Nephron (organoid): ENCODE measurements at regions not wholly inside any gene's neighbourhood (a gene's known extent, or its start where the extent isn't known, plus 50 kb on each side); places are given as distances from the start of the nearest gene placed in this dataset.

ENCODE experiments used
- H3K27ac Mint-ChIP-seq, 3 experiments: 2 replicates each; pipeline ENCODE4 v1.8.0; 2020; ENCODE audit warnings: mixed read lengths in 3 of 3, mild to moderate bottlenecking in 2 of 3, moderate library complexity in 1 of 3
- H3K27me3 Mint-ChIP-seq: 2 replicates; pipeline ENCODE4 v1.8.0; 2021; ENCODE audit warnings: low read depth, mild to moderate bottlenecking, moderate library complexity, mixed read lengths
- H3K36me3 Mint-ChIP-seq: 2 replicates; pipeline ENCODE4 v1.8.0; 2020; ENCODE audit warnings: low read depth, mixed read lengths
- H3K4me1 Mint-ChIP-seq: 2 replicates; pipeline ENCODE4 v1.8.0; 2020; ENCODE audit warnings: mixed read lengths
- H3K4me3 Mint-ChIP-seq, 3 experiments: 2 replicates each; pipeline ENCODE4 v1.8.0; 2020; ENCODE audit warnings: mild to moderate bottlenecking in 3 of 3, mixed read lengths in 3 of 3, moderate library complexity in 2 of 3
- H3K9me3 Mint-ChIP-seq: 2 replicates; pipeline ENCODE4 v1.8.0; 2020; ENCODE audit warnings: mixed read lengths
- TF ChIP-seq, protein P1 (sequence below), 3 experiments: fragments of 200-600 bp; sonication (generic); IDR thresholded peaks; one replicate each; pipeline ENCODE4 v1.5.0; 2021; ENCODE audit warnings: antibody characterized with exemption in 3 of 3; ENCODE audit not compliant: unreplicated experiment in 3 of 3

DNA sequence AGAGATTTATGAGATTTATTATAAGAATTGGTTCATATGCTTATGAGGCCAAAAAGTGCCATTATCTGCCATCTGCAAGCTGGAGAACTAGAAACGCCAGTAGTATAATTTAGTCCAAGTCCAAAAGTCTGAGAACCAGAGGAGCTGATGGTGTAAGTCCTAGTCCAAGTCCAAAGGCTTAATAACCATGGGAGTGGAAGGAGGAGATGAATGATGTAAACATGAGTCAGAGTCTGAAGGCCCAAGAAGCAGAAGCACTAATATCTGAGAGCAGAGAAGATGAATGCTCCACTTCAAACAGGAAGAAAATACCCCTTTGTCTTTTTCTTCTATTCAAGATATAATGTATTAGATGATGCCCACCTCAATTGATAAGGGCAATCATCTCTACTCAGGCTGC lies 185.7 kb downstream of the CGGBP1 start:
- H3K4me3 Mint-ChIP-seq: no peak overlapping the region
- H3K27ac Mint-ChIP-seq: no peak overlapping the region
- H3K27me3 Mint-ChIP-seq: no peaks in the 10 kb centered on the region
- H3K9me3 Mint-ChIP-seq: peaks cover 24% of the 10 kb centered on the region
- no peaks in the 10 kb centered on the region for H3K4me1 Mint-ChIP-seq
- TF ChIP-seq, protein P1, sequence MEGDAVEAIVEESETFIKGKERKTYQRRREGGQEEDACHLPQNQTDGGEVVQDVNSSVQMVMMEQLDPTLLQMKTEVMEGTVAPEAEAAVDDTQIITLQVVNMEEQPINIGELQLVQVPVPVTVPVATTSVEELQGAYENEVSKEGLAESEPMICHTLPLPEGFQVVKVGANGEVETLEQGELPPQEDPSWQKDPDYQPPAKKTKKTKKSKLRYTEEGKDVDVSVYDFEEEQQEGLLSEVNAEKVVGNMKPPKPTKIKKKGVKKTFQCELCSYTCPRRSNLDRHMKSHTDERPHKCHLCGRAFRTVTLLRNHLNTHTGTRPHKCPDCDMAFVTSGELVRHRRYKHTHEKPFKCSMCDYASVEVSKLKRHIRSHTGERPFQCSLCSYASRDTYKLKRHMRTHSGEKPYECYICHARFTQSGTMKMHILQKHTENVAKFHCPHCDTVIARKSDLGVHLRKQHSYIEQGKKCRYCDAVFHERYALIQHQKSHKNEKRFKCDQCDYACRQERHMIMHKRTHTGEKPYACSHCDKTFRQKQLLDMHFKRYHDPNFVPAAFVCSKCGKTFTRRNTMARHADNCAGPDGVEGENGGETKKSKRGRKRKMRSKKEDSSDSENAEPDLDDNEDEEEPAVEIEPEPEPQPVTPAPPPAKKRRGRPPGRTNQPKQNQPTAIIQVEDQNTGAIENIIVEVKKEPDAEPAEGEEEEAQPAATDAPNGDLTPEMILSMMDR (IDR thresholded peaks at IDR 0.05; ENCODE audit: unreplicated experiment in 3 of 3): no peak
- H3K36me3 Mint-ChIP-seq: no peaks in the 10 kb centered on the region

DNA sequence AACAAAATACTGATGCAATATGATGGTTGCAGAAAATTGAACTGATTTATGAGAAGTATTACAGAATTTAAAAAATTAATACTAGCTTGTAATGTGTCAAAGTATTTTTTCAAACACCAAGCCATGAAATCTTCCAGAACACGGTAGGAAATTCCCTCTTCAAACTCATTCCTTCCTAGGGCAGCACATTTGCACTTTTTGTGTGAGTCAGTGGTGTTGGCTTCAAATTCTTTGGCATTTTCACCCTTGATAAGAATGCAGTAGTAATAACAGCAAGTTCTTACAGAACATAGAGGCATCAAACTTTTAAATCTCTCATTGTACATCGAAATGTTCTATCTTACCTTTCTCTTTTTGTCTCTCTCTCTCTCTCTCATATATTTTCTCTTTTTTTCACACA lies 191.8 kb downstream of the CGGBP1 start:
- no peak overlapping the region for H3K4me3 Mint-ChIP-seq
- no peaks in the 10 kb centered on the region for H3K27me3 Mint-ChIP-seq
- H3K4me1 Mint-ChIP-seq: no peaks in the 10 kb centered on the region
- no peak overlapping the region for H3K27ac Mint-ChIP-seq
- peaks cover 6% of the 10 kb centered on the region for H3K9me3 Mint-ChIP-seq
- H3K36me3 Mint-ChIP-seq: no peaks in the 10 kb centered on the region
- TF ChIP-seq, protein P1 (IDR thresholded peaks at IDR 0.05; ENCODE audit: unreplicated experiment in 3 of 3): no peak

DNA sequence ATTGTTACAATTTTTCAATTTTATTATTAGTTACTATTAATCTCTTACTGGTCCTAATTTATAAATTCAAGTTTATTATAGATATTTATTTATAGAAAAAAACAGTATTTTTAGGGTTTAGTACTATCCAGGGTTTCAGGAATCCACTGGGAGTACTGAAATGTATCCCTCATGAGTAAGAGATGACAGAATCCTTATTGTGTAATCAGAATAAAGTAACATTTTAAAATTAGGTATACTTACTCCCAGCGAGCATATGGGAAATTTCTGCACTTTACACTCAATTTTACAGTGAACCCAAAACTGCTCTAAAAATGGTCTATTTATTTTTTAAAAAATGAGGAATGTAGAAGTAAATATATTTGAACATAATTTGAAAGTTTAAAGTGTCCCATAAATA lies 202.7 kb downstream of the CGGBP1 start:
- Mint-ChIP-seq H3K27ac (no peak overlapping the region), H3K4me3 (no peak overlapping the region), H3K27me3 (no peaks in the 10 kb centered on the region), H3K4me1 (no peaks in the 10 kb centered on the region), H3K36me3 (no peaks in the 10 kb centered on the region), H3K9me3 (no peaks in the 10 kb centered on the region)
- TF ChIP-seq, protein P1 (IDR thresholded peaks at IDR 0.05; ENCODE audit: unreplicated experiment in 3 of 3): no peak

DNA sequence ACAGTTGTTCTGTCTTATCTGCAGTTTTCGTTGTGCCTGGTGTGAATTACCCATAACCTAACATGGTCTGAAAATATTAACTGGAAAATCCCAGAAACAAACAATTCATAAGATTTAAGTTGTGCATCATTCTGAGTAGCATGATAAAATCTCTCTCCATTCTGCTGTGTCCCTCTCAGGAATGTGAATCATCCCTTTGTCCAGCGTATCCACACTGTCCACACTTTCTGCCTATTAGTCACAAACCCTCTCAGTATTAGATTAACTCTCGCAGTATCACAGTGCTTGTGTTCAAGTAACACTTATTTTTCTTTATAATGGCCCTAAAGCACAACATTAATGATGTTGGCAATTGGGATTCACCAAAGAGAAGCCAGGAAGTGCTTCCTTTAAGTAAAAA lies 203.2 kb downstream of the CGGBP1 start:
- H3K4me3 Mint-ChIP-seq: no peak overlapping the region
- H3K27me3 Mint-ChIP-seq: no peaks in the 10 kb centered on the region
- no peaks in the 10 kb centered on the region for H3K4me1 Mint-ChIP-seq
- TF ChIP-seq, protein P1 (IDR thresholded peaks at IDR 0.05; ENCODE audit: unreplicated experiment in 3 of 3): no peak
- no peaks in the 10 kb centered on the region for H3K36me3 Mint-ChIP-seq
- H3K27ac Mint-ChIP-seq: no peak overlapping the region
- H3K9me3 Mint-ChIP-seq: no peaks in the 10 kb centered on the region

DNA sequence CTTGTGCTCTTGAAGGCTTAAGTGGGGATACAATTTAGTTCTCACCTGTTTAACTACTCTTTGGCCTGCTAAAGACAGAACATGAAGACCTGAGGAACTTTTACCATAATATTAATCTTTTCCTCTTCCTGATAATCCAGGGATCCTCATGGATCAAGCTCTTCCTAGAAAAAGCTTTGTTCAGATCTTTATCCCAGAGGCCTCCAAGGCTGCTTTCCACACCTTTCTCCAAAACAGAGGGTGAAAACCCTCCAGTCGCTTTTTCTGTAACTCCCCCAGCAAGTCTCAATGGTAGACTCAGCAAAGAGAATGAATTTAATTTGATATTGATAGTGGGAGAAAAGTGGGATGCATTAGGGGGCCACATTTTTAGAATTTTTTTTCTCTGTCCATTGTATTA lies 203.6 kb downstream of the CGGBP1 start:
- Mint-ChIP-seq H3K4me1 (no peaks in the 10 kb centered on the region), H3K9me3 (no peaks in the 10 kb centered on the region), H3K4me3 (no peak overlapping the region), H3K27me3 (no peaks in the 10 kb centered on the region), H3K27ac (no peak overlapping the region), H3K36me3 (no peaks in the 10 kb centered on the region)
- TF ChIP-seq, protein P1 (IDR thresholded peaks at IDR 0.05; ENCODE audit: unreplicated experiment in 3 of 3): no peak

DNA sequence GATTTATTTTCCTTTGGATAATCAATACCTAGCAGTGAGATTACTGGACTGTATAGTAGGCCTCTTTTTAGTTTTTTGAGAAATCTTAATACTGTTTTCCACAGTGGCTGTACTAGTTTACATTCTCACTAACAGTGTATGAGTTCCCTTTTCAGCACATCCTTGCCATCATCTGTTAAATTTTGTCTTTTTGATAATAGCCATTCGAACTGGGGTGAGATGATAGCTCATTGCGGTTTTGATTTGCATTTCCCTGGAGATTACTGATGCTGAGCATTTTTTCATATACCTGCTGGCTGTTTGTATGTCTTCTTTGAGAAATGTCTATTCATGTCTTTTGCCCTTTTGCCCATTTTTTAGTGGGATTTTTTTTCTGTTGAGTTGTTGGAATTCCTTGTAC lies 210.8 kb downstream of the CGGBP1 start:
- Mint-ChIP-seq H3K4me3 (no peak overlapping the region), H3K27ac (no peak overlapping the region), H3K9me3 (no peaks in the 10 kb centered on the region), H3K4me1 (no peaks in the 10 kb centered on the region), H3K36me3 (no peaks in the 10 kb centered on the region), H3K27me3 (no peaks in the 10 kb centered on the region)
- TF ChIP-seq, protein P1 (IDR thresholded peaks at IDR 0.05; ENCODE audit: unreplicated experiment in 3 of 3): no peak
